ACHN (cell line): ENCODE measurements at regions not wholly inside any gene's neighbourhood (a gene's known extent, or its start where the extent isn't known, plus 50 kb on each side); places are given as distances from the start of the nearest gene placed in this dataset.

Experiments used
- DNase-seq: peaks from one replicate; pipeline ENCODE4 v3.0.0-alpha.2; 2015
- in situ Hi-C: cut with HindIII; loops from 2 replicates; pipeline ENCODE4 v1.10.0; 2017; ENCODE audit warnings: low sequenced_read_pairs, low pct_ligation_motif_present, low pct_unique_long_range_greater_than_20kb

DNA sequence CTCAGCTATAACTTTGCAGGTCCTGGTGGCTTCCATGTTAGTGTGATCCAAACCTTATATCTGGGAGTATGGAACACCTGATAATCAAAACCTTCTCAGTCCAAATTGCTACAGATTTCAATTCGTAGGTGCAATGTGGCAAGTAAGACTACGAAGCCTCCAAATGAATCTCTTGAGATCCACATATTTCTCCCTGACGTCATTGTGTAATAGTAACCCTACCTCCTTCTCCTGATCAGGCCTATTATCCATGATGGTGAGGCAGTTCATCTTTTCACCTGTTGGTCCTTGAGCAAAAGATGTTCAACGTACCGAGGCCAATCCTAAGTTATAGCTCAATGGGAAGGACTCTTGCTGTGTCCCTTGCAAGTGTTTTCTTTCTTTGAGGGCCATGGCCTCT, 115.9 kb upstream of the CHRM3 start:
- in situ Hi-C loops: no loop called here

DNA sequence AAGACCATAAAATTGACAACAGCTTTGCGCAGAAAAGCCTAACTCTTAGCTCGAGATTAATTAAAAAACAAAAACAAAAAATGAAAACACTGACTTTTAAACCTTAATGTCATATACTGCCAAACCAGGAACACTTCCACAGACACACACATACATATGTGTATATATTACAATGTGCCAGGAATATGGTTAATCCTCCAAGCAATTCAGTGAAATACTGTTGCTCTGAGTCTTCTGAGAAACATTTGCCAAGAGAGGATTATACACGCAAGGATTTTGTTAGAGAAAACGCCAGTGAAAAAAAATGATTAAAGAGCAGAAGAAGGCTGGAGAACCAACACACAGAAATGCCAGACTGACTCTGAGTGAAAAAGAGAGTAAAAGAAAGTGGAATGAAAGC, 116.7 kb upstream of the CHRM3 start:
- in situ Hi-C loops: no loop called here
- DNase-seq: no peak

More for the DNA sequence above, 115.9 kb upstream of the CHRM3 start:
- no peak for DNase-seq

DNA sequence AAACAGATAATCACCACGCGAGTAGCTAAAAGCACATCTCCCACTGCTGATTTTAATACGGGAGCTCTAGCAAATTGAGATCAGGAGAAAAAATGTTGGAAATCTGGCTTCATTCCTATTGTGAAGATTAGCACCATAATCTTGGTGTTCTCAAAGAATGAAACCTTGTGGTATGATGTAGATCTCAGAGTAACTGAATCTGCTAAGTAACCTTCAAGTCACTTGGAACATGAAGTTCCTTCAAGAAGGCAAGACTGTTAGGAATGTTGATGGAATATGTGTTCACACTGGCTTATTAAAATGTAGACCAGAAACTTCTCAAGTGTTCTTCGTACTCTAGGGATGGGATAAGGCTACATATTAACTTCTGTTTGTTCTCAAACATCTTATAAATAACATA, 117.4 kb upstream of the CHRM3 start:
- DNase-seq: no peak
- in situ Hi-C loops: no loop called here

DNA sequence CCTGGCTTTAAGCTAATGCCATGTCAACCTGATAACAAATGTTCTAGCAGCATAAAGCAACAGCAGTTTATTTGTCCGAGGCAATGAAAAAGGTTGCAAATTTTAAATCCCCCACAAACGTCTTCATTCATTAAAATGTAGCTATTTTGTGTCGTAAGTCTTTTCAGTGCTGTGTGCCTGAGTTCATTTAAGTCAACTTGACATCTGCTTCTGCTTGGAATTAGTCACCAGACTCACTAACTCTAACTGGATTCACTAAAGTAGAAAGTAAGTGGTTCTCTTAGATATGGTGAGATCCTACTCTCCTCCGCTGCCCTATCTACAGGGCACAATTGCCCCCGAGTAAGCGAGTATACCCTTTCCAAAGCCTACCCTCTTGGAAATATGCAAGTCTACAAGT, 118.4 kb upstream of the CHRM3 start:
- DNase-seq: no peak
- in situ Hi-C loops: no loop called here

DNA sequence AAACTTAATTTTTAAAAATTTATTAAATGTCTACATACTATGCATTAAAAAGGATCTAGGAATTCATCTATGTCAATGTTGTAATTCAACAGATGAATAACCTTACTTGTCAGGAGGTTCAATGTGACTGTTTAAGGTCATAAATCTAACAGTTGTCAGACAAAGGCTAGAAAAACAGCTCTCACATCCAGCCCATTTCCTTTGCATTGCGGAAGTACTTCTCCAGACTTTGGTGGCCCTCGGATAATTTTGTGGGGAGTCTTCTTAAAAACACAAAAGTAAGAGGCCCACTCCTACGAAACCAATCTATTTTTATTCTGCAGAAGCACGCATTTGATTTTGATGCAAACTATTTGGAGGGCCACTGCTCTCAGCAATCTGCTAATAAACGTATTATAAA, 122.6 kb upstream of the CHRM3 start:
- no peak for DNase-seq
- in situ Hi-C loops: no loop called here

DNA sequence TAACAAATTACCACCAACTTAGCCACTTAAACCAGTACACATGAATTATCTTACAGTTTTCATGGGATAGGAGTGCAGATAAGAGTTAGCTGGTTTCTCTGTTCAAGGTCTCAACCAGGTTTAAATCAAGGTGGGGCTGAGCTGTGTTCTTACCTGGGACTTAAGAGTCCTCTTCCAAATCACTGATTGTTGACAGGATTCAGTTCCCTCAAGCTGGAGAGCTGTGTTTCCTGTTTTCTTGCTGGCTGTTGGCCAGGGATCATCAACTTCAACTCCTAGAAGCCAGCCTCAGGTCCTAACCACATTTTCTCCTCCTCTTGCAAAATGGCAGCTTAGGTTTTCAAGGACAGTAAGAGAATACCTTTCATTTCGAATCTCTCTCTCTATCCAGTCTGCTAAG, 123.8 kb upstream of the CHRM3 start:
- DNase-seq: no peak
- in situ Hi-C loops: no loop called here

DNA sequence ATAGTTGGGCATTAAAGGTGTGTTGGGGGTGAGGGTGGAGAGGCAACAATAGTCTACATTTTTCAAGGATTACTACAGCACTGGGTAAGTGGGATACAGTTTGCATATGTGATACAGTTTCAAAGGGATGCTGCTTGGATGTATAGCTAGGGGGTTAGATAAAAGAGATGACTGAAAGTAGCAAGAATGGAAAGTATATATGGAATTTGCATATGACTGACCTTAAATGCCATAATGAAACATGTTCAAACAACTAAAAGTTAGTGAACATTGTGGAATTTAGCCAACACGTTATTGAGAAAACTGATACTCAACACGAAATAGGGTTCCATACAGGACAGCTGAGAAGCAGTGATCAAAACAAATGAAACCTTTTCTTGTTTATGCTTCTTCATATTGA, 124.8 kb upstream of the CHRM3 start:
- no peak for DNase-seq
- in situ Hi-C loops: no loop called here

DNA sequence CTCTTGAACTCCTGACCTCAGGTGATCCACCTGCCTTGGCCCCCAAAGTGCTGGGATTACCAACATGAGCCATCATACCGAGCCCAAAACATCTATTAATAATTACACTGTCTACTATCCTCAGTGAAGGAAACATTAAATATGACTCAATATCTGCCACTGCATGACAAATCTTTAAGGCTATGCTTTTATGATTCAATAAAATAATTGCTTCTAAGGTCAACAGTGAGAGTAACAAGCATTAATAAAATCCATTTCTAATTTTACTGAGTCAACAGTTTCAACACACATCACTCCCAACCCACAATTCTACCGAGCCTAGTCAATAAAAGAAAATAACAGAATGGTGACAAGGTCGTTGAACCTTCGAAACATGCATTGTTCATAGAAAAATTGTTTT, 125.5 kb upstream of the CHRM3 start:
- DNase-seq: no peak
- in situ Hi-C loops: no loop called here

DNA sequence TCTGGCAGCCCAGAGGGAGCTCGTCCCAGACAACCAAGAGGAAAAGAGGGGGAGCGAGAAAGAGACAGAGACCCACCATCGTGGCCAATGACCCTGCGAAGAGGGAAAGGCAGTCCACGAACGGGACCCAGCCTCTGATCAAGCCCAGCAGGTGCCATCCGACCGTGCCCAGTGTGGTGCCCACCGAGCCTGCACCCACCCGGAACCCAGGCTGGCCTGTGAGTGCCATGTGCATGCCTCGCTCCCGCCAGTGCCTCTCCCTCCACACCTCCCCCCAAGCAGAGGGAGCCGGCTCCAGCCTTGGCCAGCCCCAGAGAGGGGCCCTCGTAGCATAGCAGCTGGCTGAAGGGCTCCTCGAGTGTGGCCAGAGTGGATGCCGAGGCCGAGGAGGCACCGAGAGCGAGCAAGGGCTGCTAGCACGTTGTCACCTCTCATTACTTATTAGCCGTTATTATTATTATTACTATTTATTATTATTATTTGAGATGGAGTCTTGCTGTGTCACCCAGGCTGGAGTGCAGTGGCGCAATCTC, 130.7 kb upstream of the CHRM3 start:
- in situ Hi-C loops: no loop called here
- DNase-seq: no peak

DNA sequence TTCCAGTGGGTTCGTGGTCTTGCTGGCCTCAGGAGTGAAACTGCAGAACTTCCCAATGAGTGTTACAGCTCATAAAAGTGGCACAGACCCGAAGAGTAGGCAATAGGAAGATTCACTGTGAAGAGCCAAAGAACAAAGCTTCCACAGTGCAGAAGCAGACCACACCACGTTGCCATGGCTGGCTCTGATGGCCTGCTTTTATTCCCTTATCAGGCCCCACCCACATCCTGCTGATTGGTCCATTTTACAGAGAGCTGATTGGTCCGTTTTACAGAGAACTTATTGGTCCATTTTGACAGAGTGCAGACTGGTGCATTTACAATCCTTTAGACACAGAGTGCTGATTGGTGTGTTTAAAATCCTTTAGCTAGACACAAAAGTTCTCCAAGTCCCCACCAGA, 131.4 kb upstream of the CHRM3 start:
- DNase-seq: no peak
- in situ Hi-C loops: no loop called here

DNA sequence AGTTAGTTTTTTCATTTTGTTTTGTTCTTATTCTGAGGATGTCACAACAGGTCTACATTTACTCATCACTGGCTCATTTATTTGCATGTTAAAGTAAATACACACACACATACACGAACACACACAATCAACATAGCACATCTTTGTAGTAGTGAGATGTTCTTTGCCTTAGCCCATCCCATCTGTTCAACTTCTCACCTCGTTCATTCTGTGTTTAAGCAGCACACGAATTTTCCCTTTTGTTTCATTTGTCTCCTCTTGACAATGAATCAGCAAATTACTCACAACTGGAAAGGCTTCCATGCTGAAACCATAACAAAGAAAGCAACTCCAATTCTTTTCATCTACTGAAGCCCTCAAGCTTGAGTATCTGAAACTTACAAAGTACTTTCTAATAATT, 133.3 kb upstream of the CHRM3 start:
- no peak for DNase-seq
- in situ Hi-C loops: no loop called here

DNA sequence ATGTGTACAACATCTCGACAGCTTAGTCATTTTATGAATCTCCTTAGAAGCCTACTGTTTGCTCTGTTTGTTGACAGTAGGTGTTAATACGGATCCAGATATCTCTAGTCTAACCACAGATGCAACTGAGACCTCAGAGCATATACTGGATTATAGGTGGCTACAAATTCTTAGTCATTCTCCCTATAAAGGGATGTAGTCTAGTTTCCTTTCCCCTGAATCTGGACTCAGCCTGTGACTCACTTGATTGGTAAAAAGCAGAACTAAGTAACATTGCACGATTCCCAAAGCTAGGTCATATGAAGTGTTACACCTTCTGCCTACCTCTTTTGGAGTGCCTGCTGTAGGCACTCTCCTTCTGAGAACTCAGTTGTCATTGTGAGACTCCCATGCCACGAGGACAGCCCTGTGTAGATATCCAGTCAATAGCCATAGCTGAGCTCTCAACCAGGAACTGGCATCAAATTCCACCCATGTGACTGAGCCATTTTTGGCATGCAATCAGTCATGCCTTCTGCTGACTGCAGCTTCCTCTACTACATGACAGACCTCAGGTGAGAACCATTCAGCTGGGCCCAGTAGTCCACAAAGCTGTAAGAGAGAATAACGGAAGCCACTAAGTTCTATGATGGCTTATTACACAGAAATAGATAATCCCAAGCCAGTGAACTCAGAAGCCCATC, 135.9 kb upstream of the CHRM3 start:
- in situ Hi-C loops: no loop called here
- DNase-seq: no peak

DNA sequence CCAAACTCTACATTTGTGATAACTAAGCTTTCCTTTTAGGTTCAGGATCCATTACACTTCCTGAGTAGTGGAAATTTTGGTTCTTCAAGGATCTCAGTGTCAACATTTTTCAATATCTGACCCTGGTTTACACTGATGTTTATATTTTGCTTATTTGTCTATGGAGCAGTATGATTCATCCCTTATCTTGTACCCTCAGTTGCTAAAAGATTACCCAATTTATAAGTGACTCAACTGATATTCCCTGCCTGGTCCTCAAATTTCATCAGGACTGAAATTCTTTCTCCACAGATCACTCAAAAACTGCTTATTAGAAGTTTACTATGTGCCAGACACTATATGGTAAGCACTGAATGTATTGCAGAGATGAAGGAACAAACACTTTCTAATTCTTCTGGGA, 139.1 kb upstream of the CHRM3 start:
- DNase-seq: no peak
- in situ Hi-C loops: no loop called here

DNA sequence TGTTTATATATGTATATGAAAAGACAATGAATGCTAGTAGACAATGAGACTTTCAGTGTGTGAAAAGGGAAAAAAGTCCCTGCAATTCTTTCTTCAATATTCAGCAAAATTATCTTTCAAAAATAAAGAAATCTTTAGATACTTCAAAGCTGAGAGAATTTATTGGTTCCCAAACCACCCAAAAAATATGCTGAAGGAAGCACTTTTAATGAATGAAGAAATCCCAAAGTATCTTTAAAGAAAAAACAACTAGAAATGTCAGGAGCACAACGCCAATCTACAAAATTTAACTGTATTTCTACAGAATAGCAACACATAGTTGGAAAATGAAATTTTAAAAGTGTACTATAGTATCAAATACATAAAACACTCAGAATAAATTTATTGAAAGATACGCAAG, 142.3 kb upstream of the CHRM3 start:
- DNase-seq: no peak
- in situ Hi-C loops: no loop called here

DNA sequence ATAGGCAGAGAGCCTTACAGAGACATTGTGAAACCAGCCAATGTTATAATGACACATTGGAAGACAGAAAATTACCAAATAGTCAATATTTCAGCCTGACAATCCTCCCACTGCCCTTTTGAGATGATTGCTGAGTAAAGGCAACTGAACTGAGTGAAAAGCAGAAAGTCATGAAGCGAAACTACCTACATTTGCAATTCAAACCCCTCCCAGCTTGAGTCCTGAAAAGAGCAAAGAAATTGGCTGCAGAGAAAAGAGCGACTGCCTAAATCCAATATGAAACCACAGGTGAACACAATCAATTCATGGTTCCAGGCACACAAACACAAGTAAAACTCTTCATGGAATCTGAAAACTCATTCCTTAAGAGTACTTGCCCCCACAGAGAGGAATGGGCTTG, 143.4 kb upstream of the CHRM3 start:
- DNase-seq: no peak
- in situ Hi-C loops: no loop called here

DNA sequence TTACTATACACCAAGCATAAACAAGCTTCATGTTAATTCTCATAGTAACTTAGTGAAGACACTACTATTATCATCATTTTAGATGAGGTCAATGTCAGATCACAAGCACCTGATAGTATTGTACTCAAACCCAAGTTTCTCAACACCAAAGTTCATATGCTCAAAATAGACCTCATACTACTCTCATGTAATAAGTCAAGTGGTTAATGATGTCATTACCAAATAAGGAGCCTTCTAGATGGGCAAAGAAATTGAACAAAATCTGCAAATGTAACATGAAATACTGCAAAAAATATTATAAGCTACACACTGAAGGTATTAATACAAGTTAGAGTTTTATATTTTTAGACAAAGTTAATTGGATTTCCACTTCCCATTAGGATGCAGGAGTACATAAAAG, 144.0 kb upstream of the CHRM3 start:
- no peak for DNase-seq
- in situ Hi-C loops: no loop called here

DNA sequence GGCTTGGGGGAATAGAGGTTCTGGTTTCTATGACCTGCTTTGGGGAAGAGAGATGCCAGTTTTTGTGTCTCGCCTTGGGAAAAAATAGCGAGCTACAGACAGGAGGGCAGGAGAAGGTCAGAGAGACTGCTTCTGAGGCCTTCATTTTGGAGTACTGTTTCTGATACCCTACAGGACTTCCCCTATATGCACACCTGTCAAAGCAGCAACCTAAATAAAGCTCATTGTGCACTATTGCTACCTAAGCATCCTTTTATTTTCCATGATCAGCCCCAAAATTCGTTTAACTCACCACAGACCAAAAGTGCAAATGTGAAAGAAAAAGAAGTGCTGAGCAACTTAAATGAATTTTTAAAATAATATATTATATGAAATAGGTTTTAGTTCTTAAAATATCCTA, 145.6 kb upstream of the CHRM3 start:
- in situ Hi-C loops: no loop called here
- no peak for DNase-seq

DNA sequence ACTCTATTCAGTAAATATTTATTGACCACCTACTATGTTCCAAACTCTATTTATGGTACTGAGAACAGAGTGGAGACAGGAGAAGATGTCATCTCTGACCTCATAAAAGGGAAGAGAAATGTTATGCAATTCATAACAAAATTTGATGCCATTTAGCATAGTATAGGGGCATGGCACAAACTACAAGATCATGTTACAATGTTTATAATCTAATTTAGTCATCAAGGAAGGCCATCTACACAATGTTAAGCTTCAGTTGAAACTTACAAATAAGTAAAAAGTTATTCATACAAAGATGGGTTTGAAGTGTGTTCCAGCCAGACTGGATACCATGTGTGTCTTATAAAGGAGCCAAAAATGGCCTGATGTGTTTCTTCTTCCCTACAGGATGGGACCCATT, 146.8 kb upstream of the CHRM3 start:
- in situ Hi-C loops: no loop called here
- no peak for DNase-seq

DNA sequence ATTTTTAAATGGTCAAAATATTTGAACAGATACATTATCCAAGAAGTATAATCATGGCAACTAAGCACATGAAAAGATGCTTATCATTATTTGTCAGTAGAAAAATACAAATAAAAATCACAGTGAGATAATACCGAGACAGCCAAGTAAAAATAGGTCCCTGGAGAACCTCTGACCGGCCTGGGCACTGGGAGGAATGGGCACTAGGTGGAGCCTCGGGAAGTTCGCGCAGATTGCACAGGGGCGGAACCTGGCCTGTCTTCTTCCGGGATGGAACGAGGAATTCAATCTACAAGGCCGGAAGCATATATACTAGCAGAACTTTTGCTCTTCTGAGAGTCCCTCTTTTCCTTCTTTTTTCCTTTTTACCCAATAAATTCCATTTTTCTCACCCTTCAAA, 148.5 kb upstream of the CHRM3 start:
- in situ Hi-C loops: no loop called here
- DNase-seq: no peak

DNA sequence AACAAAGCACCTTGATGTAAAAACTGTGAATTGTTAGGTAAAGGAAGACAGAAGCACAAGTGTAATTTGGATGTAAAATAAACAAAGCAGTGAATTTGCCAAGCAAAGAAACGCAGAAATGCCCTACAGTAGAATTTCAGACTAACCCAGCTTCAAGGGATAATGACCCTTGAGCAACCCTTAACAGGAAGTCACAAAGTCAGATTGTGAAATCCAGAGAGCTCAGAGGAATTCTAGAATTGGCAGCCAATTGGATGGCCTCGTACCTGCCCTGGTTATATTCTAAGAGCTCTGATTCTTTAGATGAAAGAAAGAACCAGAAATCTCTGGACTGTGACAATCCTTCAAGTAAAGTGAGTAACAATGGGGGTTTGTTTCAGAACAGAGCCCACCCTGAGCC, 152.7 kb upstream of the CHRM3 start:
- in situ Hi-C loops: no loop called here
- no peak for DNase-seq

DNA sequence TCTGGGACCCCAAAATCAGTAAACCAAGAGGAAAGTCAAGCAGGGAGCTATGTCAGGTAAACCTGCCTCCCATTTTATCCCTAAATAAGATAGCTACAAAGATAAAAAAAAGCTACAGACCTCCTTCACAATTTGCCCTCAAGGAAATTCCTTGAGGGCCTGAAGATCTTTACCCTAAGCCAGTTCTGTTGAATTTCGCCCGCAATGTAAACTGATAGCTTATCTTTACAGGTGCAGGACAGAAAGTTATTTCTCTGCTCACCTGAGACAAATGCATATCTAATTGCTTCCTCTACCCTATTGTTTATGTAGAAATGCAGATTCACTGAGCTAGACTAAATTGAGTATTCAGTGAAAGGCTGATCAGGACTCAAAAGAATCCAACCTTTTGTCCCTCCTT, 153.4 kb upstream of the CHRM3 start:
- in situ Hi-C loops: no loop called here

More for the DNA sequence above, 153.4 kb upstream of the CHRM3 start:
- DNase-seq: no peak
